Liver (tissue), 8 donors: ENCODE measurements at regions not wholly inside any gene's neighbourhood (a gene's known extent, or its start where the extent isn't known, plus 50 kb on each side); places are given as distances from the start of the nearest gene placed in this dataset.

Experiments
- DNase-seq: peaks from one replicate; pipeline ENCODE4 v3.0.0-alpha.2; 2017; ENCODE audit warnings: low spot score
- H3K27ac ChIP-seq, 2 donors: one replicate each; pipeline ENCODE4 v1.7.0; 2013; ENCODE audit warnings: inconsistent platforms in 2 of 2, low read length in 2 of 2, control low read depth in 1 of 2, low read depth in 1 of 2, mild to moderate bottlenecking in 1 of 2
- H3K27me3 ChIP-seq, 4 donors: one replicate each; pipeline versions ENCODE4 v1.6.1 to v1.7.0; 2013; ENCODE audit warnings: low read length in 3 of 4, inconsistent platforms in 1 of 4, mild to moderate bottlenecking in 1 of 4, moderate library complexity in 1 of 4; ENCODE audit not compliant: control insufficient read depth in 4 of 4, insufficient read depth in 4 of 4
- H3K36me3 ChIP-seq, 4 donors: one replicate each; pipeline versions ENCODE4 v1.6.1 to v1.7.0; 2013; ENCODE audit warnings: low read length in 3 of 4, mild to moderate bottlenecking in 3 of 4, low read depth in 1 of 4, moderate library complexity in 1 of 4; ENCODE audit not compliant: control insufficient read depth in 4 of 4, insufficient read depth in 3 of 4
- H3K4me1 ChIP-seq, 4 donors: one replicate each; pipeline versions ENCODE4 v1.6.1 to v1.7.0; 2013; ENCODE audit warnings: low read length in 3 of 4, mild to moderate bottlenecking in 3 of 4, moderate library complexity in 1 of 4; ENCODE audit not compliant: control insufficient read depth in 4 of 4, insufficient read depth in 4 of 4
- H3K4me3 ChIP-seq, 3 donors: one replicate each; pipeline versions ENCODE4 v1.6.1 to v1.7.0; 2013; ENCODE audit warnings: low read length in 3 of 3, control low read depth in 1 of 3, low read depth in 1 of 3, mild to moderate bottlenecking in 1 of 3
- H3K9ac ChIP-seq, 2 donors: one replicate each; pipeline ENCODE4 v1.7.0; 2013; ENCODE audit warnings: low read length in 2 of 2, mild to moderate bottlenecking in 2 of 2, moderate library complexity in 2 of 2, control low read depth in 1 of 2, low read depth in 1 of 2
- H3K9me3 ChIP-seq, 4 donors: one replicate each; pipeline versions ENCODE4 v1.6.1 to v1.7.0; 2013; ENCODE audit warnings: low read length in 3 of 4; ENCODE audit not compliant: control insufficient read depth in 4 of 4
- EGR1 ChIP-seq, 2 donors: IDR thresholded peaks; 2 replicates each; pipeline ENCODE4 v1.6.1; 2016 to 2018; ENCODE audit warnings: antibody characterized with exemption in 2 of 2, low read depth in 2 of 2
- FOXA1 ChIP-seq: IDR thresholded peaks from 2 replicates; pipeline ENCODE4 v1.6.1; 2016; ENCODE audit warnings: antibody characterized with exemption
- FOXA2 ChIP-seq: IDR thresholded peaks from 2 replicates; pipeline ENCODE4 v1.6.1; 2016; ENCODE audit warnings: antibody characterized with exemption
- GABPA ChIP-seq, 2 donors: IDR thresholded peaks in 1 of 2; conservative IDR thresholded peaks in 1 of 2; 2 replicates each; pipeline ENCODE4 v1.6.1; 2016; ENCODE audit warnings: antibody characterized with exemption in 2 of 2, mild to moderate bottlenecking in 1 of 2, moderate library complexity in 1 of 2
- HNF4A ChIP-seq, 2 donors: conservative IDR thresholded peaks; 2 replicates each; pipeline ENCODE4 v1.6.1; 2016; ENCODE audit warnings: antibody characterized with exemption in 2 of 2, mild to moderate bottlenecking in 2 of 2
- HNF4G ChIP-seq: IDR thresholded peaks from 2 replicates; pipeline ENCODE4 v1.6.1; 2016; ENCODE audit warnings: antibody characterized with exemption
- JUND ChIP-seq, 2 donors: IDR thresholded peaks; 2 replicates each; pipeline ENCODE4 v1.6.1; 2016; ENCODE audit warnings: antibody characterized with exemption in 2 of 2
- NR2F2 ChIP-seq: IDR thresholded peaks from 2 replicates; pipeline ENCODE4 v1.6.1; 2016; ENCODE audit warnings: antibody characterized with exemption
- RAD21 ChIP-seq, 2 donors: IDR thresholded peaks; 2 replicates each; pipeline ENCODE4 v1.6.1; 2016; ENCODE audit warnings: antibody characterized with exemption in 2 of 2, mild to moderate bottlenecking in 2 of 2
- RXRA ChIP-seq, 2 donors: IDR thresholded peaks; 2 replicates each; pipeline ENCODE4 v1.6.1; 2017 to 2018; ENCODE audit warnings: antibody characterized with exemption in 2 of 2, mild to moderate bottlenecking in 1 of 2
- SP1 ChIP-seq: IDR thresholded peaks from 2 replicates; pipeline ENCODE4 v1.6.1; 2018; ENCODE audit warnings: antibody characterized with exemption, mild to moderate bottlenecking
- TAF1 ChIP-seq: conservative IDR thresholded peaks from 2 replicates; pipeline ENCODE4 v1.6.1; 2016; ENCODE audit warnings: antibody characterized with exemption, mild to moderate bottlenecking
- YY1 ChIP-seq: IDR thresholded peaks from 2 replicates; pipeline ENCODE4 v1.6.1; 2016; ENCODE audit warnings: antibody characterized with exemption, mild to moderate bottlenecking
- WGBS: extraction: QIAGEN DNeasy Blood & Tissue Kit; methylation state at CpG from one replicate; pipeline ENCODE4 v1.1.7; 2013; 5-methylcytosine and 5-hydroxymethylcytosine counted together
- TF ChIP-seq, protein P1 (sequence below): IDR thresholded peaks from 2 replicates; pipeline ENCODE4 v1.6.1; 2016; ENCODE audit warnings: antibody characterized with exemption
- TF ChIP-seq, protein P2 (sequence below): IDR thresholded peaks from 2 replicates; pipeline ENCODE4 v1.6.1; 2016; ENCODE audit warnings: antibody characterized with exemption
- TF ChIP-seq, protein P3 (sequence below): fragments of 150-350 bp; IDR thresholded peaks from 2 replicates; pipeline ENCODE4 v1.5.1; 2017; ENCODE audit warnings: improper control_type of control experiment, low read depth, low read length; ENCODE audit not compliant: missing input control
- TF ChIP-seq, protein P4 (sequence below): IDR thresholded peaks from 2 replicates; pipeline ENCODE4 v1.6.1; 2016; ENCODE audit warnings: antibody characterized with exemption
- donor health status: healthy.
- donor health status: healthy.
- donor health status: healthy.
- donor health status: healthy.
- donor health status: healthy.

DNA sequence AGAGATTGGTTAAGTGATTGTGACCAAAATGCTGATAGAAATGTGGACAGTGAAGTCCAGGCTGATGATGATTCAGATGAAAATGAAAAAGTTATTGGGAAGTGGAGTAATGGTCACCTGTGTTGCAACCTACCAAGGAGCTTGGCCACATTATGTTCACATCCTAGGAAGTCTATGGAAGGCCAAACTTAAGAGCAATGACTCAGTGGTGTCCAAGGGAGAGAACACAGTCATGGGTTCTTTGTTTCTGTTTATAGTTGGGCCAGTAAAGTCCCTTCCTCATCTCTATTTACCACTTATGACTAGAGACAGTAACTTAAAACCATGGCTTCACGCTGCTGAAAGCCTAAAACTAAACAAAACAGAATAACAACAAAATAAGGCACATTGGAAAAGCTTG, 555.3 kb upstream of the DAB2 start (continued):
- TF ChIP-seq, protein P1, sequence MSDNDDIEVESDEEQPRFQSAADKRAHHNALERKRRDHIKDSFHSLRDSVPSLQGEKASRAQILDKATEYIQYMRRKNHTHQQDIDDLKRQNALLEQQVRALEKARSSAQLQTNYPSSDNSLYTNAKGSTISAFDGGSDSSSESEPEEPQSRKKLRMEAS = no peak
- TF ChIP-seq HNF4A (conservative IDR thresholded peaks at IDR 0.05) (no peak), NR2F2 (no peak)

DNA sequence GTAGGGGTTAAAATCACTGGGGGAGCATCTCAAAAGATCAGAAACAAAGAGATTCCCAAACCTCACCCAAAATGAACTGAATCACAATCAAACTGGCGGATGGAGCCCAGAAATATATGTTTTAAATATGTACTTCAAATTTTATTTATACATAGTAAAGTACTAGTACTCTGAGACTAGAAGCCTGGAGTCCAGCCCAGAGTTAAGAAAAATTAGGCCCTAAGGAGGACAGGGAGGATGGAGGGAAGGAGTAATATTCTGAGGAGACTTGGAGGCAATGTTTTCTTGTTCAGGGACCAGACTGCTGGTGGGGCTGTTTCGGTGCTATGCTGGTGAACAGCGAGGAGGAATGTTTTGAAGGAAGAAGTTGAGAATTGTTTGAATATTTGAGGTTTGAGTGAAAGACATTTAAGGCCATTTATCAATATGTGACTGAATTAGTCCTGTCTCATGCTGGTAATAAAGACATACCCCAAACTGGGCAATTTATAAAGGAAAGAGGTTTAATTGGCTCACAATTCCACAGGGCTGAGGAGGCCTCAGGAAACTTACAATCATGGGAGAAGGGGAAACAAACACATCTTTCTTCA, 552.4 kb upstream of the DAB2 start:
- DNase-seq = no peak
- TF ChIP-seq TAF1 = no peak
- TF ChIP-seq HNF4G = no peak
- TF ChIP-seq YY1 = no peak
- no peak overlapping the region for H3K27ac ChIP-seq
- H3K36me3 ChIP-seq = no peaks in the 10 kb centered on the region
- no peak overlapping the region for H3K9ac ChIP-seq
- no peaks in the 10 kb centered on the region for H3K27me3 ChIP-seq
- no peak overlapping the region for H3K4me3 ChIP-seq
- H3K4me1 ChIP-seq = no peaks in the 10 kb centered on the region
- WGBS = 89% methylated on average over 3 of the region's 3 CpGs
- H3K9me3 ChIP-seq = no peaks in the 10 kb centered on the region

DNA sequence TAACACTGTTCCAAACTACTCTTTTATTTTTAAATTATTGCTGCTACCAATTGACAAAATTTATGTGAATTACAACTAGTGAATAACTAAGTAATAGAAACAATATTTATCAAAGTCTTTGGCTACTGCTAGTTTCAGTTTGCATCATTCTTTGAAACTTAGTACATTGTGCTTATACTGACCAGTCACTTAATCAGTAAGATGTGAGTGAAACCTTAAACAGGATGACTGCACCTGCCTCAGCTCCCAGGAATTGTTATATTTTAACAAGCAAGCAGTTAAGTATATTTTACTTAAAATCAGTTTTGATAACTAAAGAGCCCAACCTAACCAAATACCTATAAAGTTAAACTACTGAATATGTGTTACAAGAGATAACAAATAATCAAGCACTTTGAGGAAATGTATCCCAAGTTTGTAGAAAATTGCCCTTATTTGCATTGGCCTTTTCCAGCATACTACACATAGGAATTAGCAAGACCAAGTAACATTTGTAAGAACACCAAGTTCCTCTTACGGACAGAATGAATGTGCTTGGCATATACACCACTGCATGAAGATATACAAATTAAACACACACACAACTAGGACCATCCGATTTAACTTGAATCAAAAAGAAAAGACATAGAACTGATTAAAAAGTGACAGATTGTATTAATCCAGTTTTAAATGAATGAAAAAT, 545.5 kb upstream of the DAB2 start:
- DNase-seq = no peak
- TF ChIP-seq YY1 (no peak), FOXA2 (no peak), JUND (IDR thresholded peaks at IDR 0.05) (no peak), SP1 (no peak), RXRA (IDR thresholded peaks at IDR 0.05) (no peak), HNF4G (no peak)
- TF ChIP-seq, protein P1 = no peak
- TF ChIP-seq, protein P2, sequence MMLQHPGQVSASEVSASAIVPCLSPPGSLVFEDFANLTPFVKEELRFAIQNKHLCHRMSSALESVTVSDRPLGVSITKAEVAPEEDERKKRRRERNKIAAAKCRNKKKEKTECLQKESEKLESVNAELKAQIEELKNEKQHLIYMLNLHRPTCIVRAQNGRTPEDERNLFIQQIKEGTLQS = no peak
- TF ChIP-seq, protein P3, sequence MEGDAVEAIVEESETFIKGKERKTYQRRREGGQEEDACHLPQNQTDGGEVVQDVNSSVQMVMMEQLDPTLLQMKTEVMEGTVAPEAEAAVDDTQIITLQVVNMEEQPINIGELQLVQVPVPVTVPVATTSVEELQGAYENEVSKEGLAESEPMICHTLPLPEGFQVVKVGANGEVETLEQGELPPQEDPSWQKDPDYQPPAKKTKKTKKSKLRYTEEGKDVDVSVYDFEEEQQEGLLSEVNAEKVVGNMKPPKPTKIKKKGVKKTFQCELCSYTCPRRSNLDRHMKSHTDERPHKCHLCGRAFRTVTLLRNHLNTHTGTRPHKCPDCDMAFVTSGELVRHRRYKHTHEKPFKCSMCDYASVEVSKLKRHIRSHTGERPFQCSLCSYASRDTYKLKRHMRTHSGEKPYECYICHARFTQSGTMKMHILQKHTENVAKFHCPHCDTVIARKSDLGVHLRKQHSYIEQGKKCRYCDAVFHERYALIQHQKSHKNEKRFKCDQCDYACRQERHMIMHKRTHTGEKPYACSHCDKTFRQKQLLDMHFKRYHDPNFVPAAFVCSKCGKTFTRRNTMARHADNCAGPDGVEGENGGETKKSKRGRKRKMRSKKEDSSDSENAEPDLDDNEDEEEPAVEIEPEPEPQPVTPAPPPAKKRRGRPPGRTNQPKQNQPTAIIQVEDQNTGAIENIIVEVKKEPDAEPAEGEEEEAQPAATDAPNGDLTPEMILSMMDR = no peak
- WGBS = 87% methylated on average over 2 of the region's 2 CpGs
- no peaks in the 10 kb centered on the region for H3K4me1 ChIP-seq
- H3K9me3 ChIP-seq = no peaks in the 10 kb centered on the region
- no peaks in the 10 kb centered on the region for H3K27me3 ChIP-seq
- no peak overlapping the region for H3K4me3 ChIP-seq
- H3K9ac ChIP-seq = no peak overlapping the region
- H3K27ac ChIP-seq = no peak overlapping the region
- H3K36me3 ChIP-seq = no peaks in the 10 kb centered on the region

DNA sequence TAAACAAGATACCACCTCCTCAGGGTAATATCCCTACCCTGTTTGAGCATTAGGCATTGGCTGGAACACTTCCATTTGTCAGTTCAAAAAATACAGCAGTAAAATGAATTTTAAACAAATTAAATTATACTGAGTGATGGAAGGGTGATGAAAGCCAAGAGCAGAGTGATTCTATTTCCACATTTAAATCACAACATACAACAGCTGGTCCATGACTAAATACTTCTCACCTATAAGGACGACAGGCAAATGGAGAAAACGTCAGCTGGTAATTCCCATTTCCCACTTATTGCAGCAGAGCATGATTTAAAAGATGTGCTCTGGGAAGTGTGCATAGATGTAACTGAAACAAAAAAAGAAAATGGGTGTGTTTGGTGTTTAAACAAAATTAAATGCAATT, 543.6 kb upstream of the DAB2 start:
- H3K9me3 ChIP-seq = no peaks in the 10 kb centered on the region
- no peak for DNase-seq
- TF ChIP-seq RXRA (IDR thresholded peaks at IDR 0.05) (no peak), HNF4G (no peak), YY1 (no peak), EGR1 (IDR thresholded peaks at IDR 0.05; ENCODE audit: low read depth in 2 of 2) (no peak), FOXA1 (no peak), FOXA2 (no peak), JUND (IDR thresholded peaks at IDR 0.05) (no peak), GABPA (IDR thresholded peaks at IDR 0.05 in 1 of 2, conservative IDR thresholded peaks at IDR 0.05 in 1 of 2) (no peak), TAF1 (no peak), SP1 (no peak), RAD21 (IDR thresholded peaks at IDR 0.05) (no peak), HNF4A (conservative IDR thresholded peaks at IDR 0.05) (no peak), NR2F2 (no peak)
- TF ChIP-seq, protein P3 = no peak
- TF ChIP-seq, protein P1 = no peak
- TF ChIP-seq, protein P4, sequence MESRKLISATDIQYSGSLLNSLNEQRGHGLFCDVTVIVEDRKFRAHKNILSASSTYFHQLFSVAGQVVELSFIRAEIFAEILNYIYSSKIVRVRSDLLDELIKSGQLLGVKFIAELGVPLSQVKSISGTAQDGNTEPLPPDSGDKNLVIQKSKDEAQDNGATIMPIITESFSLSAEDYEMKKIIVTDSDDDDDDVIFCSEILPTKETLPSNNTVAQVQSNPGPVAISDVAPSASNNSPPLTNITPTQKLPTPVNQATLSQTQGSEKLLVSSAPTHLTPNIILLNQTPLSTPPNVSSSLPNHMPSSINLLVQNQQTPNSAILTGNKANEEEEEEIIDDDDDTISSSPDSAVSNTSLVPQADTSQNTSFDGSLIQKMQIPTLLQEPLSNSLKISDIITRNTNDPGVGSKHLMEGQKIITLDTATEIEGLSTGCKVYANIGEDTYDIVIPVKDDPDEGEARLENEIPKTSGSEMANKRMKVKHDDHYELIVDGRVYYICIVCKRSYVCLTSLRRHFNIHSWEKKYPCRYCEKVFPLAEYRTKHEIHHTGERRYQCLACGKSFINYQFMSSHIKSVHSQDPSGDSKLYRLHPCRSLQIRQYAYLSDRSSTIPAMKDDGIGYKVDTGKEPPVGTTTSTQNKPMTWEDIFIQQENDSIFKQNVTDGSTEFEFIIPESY = no peak
- TF ChIP-seq, protein P2 = no peak

More for the DNA sequence above, 543.6 kb upstream of the DAB2 start:
- H3K9ac ChIP-seq = no peak overlapping the region
- no peaks in the 10 kb centered on the region for H3K4me1 ChIP-seq
- H3K27ac ChIP-seq = no peak overlapping the region
- H3K4me3 ChIP-seq = no peak overlapping the region
- H3K27me3 ChIP-seq = no peaks in the 10 kb centered on the region
- 68% methylated on average over 2 of the region's 2 CpGs for WGBS
- H3K36me3 ChIP-seq = no peaks in the 10 kb centered on the region
